HG02759 (cell line): ENCODE measurements at regions not wholly inside any gene's neighbourhood (a gene's known extent, or its start where the extent isn't known, plus 50 kb on each side); places are given as distances from the start of the nearest gene placed in this dataset.
"Not testable (repeated sequence)": the region's sequence is repeated elsewhere in the genome, so short reads cannot be mapped to it uniquely, and the experiment has no call there.

ENCODE experiments used
- ATAC-seq: cut with Tn5 transposase; IDR thresholded peaks from one replicate; pipeline ENCODE4 v1.9.1; 2021; ENCODE audit warnings: mild to moderate bottlenecking, moderate library complexity; ENCODE audit not compliant: unreplicated experiment

DNA sequence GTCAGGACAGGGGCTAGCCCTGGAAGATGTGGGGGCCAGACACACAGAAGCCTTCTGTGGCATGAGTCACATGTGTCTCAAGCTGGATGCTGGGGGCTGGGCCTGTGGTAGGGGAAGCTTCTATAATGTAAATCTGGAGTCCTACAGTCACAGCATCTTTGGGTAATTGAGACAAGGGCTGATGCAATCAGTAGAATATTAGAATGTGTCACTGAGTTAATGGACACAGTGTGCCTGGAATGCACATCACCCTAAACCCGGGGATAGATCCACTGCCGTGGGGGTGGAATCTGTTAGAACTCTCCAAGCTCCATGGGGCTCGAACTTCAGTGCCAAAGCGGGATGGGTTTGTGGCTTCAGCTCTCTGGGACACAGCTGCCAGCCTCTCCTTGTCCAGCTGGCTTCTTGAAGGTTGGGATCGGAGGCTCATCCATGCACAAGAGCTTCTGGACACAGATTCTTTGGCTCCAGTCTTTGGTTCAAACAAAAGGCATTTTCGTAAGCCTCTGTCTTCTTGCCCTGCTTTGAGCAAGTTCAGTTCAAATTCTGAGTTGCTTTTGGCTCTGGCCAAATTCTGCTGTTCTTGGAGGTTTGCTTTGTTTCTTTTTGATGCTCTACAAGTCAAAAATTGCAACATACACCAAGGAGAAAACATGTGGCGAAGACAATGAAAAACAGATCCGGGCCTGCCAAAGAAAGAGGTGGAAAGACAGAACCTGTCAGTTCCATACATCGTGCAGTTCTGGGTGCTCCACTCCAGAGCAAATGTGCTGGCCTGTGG is 194.8 kb upstream of the ZNF32 start:
- ATAC-seq: no peak

- ATAC-seq: no peak
Observed at GRCh38 chr10:43842496-43842895, 193.8 kb upstream of the ZNF32 start.

DNA sequence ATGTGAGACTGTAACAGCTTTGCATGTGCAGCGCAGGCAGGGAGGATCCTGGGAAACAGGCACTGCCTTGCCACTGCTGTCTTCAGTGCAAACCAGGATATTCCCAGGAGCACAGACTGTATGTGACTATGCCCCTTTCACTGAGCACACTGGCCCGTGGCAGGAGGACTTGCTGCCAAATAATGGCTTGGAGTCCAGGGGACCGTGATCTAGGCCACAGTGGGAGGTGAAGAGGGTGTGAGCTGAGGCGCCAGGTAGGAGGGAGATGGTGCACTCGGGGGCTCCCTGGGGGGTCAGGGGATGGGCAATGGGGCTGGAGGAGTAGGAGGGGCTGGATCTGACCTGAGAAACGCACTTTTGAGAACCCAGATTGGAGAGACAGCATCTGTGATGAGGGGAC is 193.4 kb upstream of the ZNF32 start:
- no peak for ATAC-seq

GRCh38 chr10:43839973-43840372 is 191.3 kb upstream of the ZNF32 start:
- ATAC-seq: no peak

GRCh38 chr10:43834751-43835150 is 186.1 kb upstream of the ZNF32 start:
- ATAC-seq: not testable (repeated sequence)

GRCh38 chr10:43827853-43828252 is 179.2 kb upstream of the ZNF32 start:
- ATAC-seq: no peak

GRCh38 chr10:43825984-43826383 is 177.3 kb upstream of the ZNF32 start:
- no peak for ATAC-seq

- ATAC-seq: no peak
Observed at GRCh38 chr10:43825421-43825820, 176.7 kb upstream of the ZNF32 start.

DNA sequence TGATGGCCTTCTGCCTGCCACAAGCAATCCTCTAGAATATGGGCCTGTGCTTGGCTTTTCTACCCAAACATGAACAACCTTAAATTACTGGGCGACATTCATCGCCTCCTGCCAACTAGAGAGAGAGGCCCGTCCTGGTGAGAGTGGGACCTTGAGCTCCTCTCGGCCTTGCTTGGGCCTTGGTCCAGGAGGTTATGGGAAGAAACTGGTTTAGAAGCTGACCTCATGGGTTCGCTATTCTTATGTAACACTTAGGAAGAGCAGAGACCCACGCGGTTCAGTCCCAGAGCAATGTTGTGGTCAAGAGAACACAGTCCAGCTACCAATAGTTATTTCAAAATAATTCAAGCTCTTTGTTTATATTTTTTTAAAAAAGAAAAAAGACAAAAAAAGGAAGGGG is 176.3 kb upstream of the ZNF32 start:
- no peak for ATAC-seq

- ATAC-seq: no peak
Observed at GRCh38 chr10:43822631-43823580, 174.2 kb upstream of the ZNF32 start.

- ATAC-seq: no peak
Observed at GRCh38 chr10:43821103-43821502, 172.4 kb upstream of the ZNF32 start.

DNA sequence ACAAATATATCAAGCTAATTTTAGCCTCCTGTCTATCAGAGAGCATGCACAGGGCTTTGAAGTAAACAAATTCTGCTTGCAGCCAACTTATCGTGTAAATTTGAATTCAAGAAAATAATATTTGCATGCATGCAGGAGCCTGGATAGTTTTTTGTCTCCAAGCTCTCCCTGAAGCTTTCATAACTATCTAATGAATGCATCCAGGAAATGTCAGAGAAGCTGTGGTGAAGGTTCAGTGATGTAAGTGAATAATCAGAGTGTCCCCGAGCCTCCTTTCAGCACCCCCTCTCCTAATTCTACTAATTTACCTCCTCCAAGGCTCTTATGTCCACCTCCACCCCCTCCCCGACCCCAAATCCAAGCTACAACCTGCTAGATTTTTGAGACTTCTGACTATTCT is 172.0 kb upstream of the ZNF32 start:
- no peak for ATAC-seq

GRCh38 chr10:43819464-43820230 is 171.0 kb upstream of the ZNF32 start:
- no peak for ATAC-seq

DNA sequence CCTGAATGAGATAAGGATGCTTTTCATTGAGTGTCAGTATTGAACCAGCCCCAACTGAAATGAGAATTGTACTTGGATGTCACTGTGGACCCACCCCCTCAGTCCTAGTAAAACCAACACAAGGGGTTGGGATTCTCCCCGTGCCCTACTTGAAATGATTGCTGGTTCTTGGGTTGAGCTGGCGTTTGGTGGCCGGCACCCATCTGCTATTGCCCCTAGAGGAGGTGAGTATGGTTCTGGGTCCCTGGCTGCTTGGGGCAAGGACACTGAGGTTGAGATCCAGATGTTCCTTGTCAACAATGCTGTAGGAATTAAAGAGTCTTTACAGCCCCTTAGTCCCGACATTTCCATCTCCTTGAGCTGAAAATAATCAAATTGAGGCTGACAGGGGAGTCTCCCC is 170.0 kb upstream of the ZNF32 start:
- ATAC-seq: no peak

DNA sequence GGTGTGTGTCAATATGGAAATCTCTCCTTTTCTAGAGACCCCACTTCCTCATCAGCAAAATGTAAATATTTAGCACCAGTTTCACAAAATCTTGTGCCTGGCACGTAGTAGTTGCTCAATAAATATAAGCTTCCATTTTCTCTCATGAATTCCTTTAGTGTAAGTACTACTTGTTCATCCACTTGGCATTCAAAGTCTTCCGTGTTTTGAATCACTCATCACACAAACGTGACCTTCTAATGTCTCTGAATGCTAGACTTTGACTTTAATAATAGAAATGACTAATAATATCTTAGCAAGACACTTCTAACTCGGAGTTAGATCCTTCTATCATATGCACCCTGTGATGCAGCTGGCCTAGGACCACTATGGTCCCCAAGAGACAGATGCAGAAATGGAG is 168.7 kb upstream of the ZNF32 start:
- ATAC-seq: no peak

- peak; percentile 94 for ATAC-seq
Observed at GRCh38 chr10:43816351-43817321, 168.0 kb upstream of the ZNF32 start.

DNA sequence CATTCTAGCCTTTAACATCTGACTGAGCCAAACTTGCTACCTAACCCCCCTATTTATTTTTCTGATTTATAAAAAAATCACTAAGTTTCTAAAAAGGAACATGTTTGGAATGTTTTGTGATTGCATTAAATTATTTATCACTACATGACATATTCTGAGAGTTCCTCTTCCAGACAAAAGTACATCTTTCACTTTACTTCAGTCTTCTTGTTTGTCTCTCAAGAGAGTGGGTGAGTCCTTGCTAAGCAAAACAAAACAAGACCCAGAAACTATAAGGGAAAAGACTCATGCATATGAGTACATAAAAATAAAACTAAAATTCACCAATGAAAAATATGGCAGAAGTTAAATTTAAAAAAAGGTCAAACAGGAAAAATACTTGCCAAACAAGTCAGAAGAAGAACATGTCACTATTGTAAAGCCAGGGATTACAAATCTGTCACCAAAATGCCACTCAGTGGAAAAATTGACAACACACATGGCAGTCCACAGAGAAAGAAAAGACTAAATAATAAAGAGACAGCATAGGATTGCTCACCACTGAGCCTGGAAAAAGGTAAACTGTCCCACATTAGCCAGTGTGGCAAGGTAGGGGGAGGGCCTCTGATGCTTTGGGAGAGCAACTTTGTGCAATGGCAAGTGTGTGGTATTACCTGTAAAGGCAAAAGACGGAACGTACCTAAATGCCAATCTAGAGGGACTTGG is 166.7 kb upstream of the ZNF32 start:
- no peak for ATAC-seq

DNA sequence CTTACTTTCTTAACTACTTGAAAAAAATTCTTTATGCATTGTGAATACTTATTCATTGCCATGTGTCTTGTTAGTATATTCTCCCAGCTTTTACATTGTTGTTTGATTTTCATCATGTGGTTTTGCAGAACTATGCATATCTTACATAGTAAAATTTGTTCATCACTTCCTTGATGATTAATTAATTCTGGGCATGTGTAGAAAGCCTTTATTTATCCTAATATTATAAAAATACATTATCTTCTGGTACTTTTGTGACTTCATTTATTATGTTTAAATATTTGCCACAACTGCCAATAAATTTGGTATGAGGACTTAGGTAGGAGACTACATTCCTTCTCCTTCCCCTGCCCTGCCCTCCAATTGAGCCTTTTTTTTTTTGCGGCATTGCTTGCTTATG is 166.0 kb upstream of the ZNF32 start:
- ATAC-seq: no peak

DNA sequence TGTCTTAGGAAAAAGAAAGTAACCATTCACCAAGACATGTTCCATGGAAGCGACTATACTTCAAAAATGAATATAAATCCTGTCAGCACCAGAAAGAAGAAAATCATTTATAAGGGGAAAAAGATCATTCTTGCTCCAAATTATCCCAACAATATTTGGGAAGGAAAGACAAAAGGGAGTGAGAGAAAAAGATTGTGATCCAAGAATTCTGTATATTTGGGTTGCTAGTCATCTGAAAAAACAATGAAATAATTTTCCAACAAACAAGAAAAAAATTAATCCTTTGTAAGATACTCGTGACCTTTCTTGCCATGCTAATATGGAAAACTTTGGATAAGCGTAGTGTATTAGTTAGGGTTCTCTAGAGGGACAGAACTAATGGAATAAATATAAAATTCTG is 163.2 kb upstream of the ZNF32 start:
- ATAC-seq: no peak
